HepG2 (cell line): ENCODE measurements at regions not wholly inside any gene's neighbourhood (a gene's known extent, or its start where the extent isn't known, plus 50 kb on each side); places are given as distances from the start of the nearest gene placed in this dataset.

Source experiments
- ADNP ChIP-seq: sonication (generic); formaldehyde crosslinking; IDR thresholded peaks from 2 replicates; pipeline ENCODE4 v1.4.0; 2020; ENCODE audit warnings: missing genetic modification reagents
- CBX5 ChIP-seq: sonication (generic); formaldehyde crosslinking; IDR thresholded peaks from 2 replicates; pipeline ENCODE4 v1.4.0; 2020; ENCODE audit warnings: missing genetic modification reagents, borderline replicate concordance
- YEATS2 ChIP-seq: sonication (generic); formaldehyde crosslinking; IDR thresholded peaks from 2 replicates; pipeline ENCODE4 v1.4.0; 2020; ENCODE audit warnings: missing genetic modification reagents, borderline replicate concordance
- ZNF260 ChIP-seq: sonication (generic); formaldehyde crosslinking; IDR thresholded peaks from 2 replicates; pipeline ENCODE4 v1.4.0; 2020; ENCODE audit warnings: missing genetic modification reagents, low read depth, mild to moderate bottlenecking, borderline replicate concordance
- ZSCAN20 ChIP-seq: sonication (generic); formaldehyde crosslinking; IDR thresholded peaks from 2 replicates; pipeline ENCODE4 v1.4.0; 2020; ENCODE audit warnings: missing genetic modification reagents, mild to moderate bottlenecking, borderline replicate concordance
- TF ChIP-seq, protein P1 (sequence below): IDR thresholded peaks from 2 replicates; pipeline ENCODE4 v1.6.1; 2016; ENCODE audit warnings: low read depth, missing genetic modification reagents, missing compliant biosample characterization
- TF ChIP-seq, protein P2 (sequence below): sonication (generic); formaldehyde crosslinking; IDR thresholded peaks from 2 replicates; pipeline ENCODE4 v1.8.0; 2022; ENCODE audit warnings: mild to moderate bottlenecking, missing genetic modification reagents, borderline replicate concordance
- TF ChIP-seq, protein P3 (sequence below): sonication (generic); formaldehyde crosslinking; IDR thresholded peaks from 2 replicates; pipeline ENCODE4 v1.4.0; 2020; ENCODE audit warnings: missing genetic modification reagents
- TF ChIP-seq, protein P4 (sequence below): fragments of 450-650 bp; IDR thresholded peaks from 2 replicates; pipeline ENCODE4 v1.6.1; 2017

GRCh38 chr17:13346996-13347762, 254.6 kb downstream of the HS3ST3A1 start (continued):
- TF ChIP-seq, protein P1, sequence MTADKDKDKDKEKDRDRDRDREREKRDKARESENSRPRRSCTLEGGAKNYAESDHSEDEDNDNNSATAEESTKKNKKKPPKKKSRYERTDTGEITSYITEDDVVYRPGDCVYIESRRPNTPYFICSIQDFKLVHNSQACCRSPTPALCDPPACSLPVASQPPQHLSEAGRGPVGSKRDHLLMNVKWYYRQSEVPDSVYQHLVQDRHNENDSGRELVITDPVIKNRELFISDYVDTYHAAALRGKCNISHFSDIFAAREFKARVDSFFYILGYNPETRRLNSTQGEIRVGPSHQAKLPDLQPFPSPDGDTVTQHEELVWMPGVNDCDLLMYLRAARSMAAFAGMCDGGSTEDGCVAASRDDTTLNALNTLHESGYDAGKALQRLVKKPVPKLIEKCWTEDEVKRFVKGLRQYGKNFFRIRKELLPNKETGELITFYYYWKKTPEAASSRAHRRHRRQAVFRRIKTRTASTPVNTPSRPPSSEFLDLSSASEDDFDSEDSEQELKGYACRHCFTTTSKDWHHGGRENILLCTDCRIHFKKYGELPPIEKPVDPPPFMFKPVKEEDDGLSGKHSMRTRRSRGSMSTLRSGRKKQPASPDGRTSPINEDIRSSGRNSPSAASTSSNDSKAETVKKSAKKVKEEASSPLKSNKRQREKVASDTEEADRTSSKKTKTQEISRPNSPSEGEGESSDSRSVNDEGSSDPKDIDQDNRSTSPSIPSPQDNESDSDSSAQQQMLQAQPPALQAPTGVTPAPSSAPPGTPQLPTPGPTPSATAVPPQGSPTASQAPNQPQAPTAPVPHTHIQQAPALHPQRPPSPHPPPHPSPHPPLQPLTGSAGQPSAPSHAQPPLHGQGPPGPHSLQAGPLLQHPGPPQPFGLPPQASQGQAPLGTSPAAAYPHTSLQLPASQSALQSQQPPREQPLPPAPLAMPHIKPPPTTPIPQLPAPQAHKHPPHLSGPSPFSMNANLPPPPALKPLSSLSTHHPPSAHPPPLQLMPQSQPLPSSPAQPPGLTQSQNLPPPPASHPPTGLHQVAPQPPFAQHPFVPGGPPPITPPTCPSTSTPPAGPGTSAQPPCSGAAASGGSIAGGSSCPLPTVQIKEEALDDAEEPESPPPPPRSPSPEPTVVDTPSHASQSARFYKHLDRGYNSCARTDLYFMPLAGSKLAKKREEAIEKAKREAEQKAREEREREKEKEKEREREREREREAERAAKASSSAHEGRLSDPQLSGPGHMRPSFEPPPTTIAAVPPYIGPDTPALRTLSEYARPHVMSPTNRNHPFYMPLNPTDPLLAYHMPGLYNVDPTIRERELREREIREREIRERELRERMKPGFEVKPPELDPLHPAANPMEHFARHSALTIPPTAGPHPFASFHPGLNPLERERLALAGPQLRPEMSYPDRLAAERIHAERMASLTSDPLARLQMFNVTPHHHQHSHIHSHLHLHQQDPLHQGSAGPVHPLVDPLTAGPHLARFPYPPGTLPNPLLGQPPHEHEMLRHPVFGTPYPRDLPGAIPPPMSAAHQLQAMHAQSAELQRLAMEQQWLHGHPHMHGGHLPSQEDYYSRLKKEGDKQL = no peak
- no peak for TF ChIP-seq ZSCAN20 (CRISPR knock-in tag)
- TF ChIP-seq, protein P2, sequence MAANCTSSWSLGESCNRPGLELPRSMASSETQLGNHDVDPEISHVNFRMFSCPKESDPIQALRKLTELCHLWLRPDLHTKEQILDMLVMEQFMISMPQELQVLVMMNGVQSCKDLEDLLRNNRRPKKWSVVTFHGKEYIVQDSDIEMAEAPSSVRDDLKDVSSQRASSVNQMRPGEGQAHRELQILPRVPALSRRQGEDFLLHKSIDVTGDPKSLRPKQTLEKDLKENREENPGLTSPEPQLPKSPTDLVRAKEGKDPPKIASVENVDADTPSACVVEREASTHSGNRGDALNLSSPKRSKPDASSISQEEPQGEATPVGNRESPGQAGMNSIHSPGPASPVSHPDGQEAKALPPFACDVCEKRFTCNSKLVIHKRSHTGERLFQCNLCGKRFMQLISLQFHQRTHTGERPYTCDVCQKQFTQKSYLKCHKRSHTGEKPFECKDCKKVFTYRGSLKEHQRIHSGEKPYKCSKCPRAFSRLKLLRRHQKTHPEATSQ (CRISPR knock-in tag) = no peak
- TF ChIP-seq, protein P3, sequence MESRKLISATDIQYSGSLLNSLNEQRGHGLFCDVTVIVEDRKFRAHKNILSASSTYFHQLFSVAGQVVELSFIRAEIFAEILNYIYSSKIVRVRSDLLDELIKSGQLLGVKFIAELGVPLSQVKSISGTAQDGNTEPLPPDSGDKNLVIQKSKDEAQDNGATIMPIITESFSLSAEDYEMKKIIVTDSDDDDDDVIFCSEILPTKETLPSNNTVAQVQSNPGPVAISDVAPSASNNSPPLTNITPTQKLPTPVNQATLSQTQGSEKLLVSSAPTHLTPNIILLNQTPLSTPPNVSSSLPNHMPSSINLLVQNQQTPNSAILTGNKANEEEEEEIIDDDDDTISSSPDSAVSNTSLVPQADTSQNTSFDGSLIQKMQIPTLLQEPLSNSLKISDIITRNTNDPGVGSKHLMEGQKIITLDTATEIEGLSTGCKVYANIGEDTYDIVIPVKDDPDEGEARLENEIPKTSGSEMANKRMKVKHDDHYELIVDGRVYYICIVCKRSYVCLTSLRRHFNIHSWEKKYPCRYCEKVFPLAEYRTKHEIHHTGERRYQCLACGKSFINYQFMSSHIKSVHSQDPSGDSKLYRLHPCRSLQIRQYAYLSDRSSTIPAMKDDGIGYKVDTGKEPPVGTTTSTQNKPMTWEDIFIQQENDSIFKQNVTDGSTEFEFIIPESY (CRISPR knock-in tag) = peak; percentile 51; the same call in 1 of the 2 replicates
- no peak for TF ChIP-seq YEATS2 (CRISPR knock-in tag)
- no peak for TF ChIP-seq ZNF260 (CRISPR knock-in tag)
- no peak for TF ChIP-seq CBX5 (CRISPR knock-in tag)
- TF ChIP-seq ADNP = no peak
- TF ChIP-seq, protein P4, sequence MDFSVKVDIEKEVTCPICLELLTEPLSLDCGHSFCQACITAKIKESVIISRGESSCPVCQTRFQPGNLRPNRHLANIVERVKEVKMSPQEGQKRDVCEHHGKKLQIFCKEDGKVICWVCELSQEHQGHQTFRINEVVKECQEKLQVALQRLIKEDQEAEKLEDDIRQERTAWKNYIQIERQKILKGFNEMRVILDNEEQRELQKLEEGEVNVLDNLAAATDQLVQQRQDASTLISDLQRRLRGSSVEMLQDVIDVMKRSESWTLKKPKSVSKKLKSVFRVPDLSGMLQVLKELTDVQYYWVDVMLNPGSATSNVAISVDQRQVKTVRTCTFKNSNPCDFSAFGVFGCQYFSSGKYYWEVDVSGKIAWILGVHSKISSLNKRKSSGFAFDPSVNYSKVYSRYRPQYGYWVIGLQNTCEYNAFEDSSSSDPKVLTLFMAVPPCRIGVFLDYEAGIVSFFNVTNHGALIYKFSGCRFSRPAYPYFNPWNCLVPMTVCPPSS = no peak
